ENCODE measurements at regions not wholly inside any gene's neighbourhood (a gene's known extent, or its start where the extent isn't known, plus 50 kb on each side); places are given as distances from the start of the nearest gene placed in this dataset.

- no peak overlapping the region for H3K4me3 ChIP-seq (replicated peaks in 1 of 3; ENCODE audit: insufficient read depth in 1 of 3, low read depth in 2 of 3, low read length in 3 of 3)
- no peaks in the 10 kb centered on the region for H3K36me3 ChIP-seq (replicated peaks in 1 of 2; ENCODE audit: control insufficient read depth in 1 of 2, insufficient read depth in 2 of 2, low read length in 2 of 2)
- no TSS peak for BruUV-seq (replicated peaks)
- H3K27ac ChIP-seq (ENCODE audit: extremely low read length, insufficient read depth, low read length) = no peak overlapping the region
- no peak for FAIRE-seq
- no peak for TF ChIP-seq PATZ1 (CRISPR knock-in tag; IDR thresholded peaks at IDR 0.05)
- TF ChIP-seq ZNF556 (CRISPR knock-in tag; IDR thresholded peaks at IDR 0.05; ENCODE audit: borderline replicate concordance) = no peak
- TF ChIP-seq FOXM1 (CRISPR knock-in tag; IDR thresholded peaks at IDR 0.05) = no peak
- no peak for TF ChIP-seq ZNF20 (CRISPR knock-in tag; IDR thresholded peaks at IDR 0.05)
- TF ChIP-seq GATA4 (IDR thresholded peaks at IDR 0.05; ENCODE audit: borderline replicate concordance, low read depth) = no peak
- TF ChIP-seq, protein P1, sequence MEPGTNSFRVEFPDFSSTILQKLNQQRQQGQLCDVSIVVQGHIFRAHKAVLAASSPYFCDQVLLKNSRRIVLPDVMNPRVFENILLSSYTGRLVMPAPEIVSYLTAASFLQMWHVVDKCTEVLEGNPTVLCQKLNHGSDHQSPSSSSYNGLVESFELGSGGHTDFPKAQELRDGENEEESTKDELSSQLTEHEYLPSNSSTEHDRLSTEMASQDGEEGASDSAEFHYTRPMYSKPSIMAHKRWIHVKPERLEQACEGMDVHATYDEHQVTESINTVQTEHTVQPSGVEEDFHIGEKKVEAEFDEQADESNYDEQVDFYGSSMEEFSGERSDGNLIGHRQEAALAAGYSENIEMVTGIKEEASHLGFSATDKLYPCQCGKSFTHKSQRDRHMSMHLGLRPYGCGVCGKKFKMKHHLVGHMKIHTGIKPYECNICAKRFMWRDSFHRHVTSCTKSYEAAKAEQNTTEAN (CRISPR knock-in tag; conservative IDR thresholded peaks at IDR 0.05) = no peak
- no peak for TF ChIP-seq ZNF30 (CRISPR knock-in tag; IDR thresholded peaks at IDR 0.05)
- TF ChIP-seq, protein P2, sequence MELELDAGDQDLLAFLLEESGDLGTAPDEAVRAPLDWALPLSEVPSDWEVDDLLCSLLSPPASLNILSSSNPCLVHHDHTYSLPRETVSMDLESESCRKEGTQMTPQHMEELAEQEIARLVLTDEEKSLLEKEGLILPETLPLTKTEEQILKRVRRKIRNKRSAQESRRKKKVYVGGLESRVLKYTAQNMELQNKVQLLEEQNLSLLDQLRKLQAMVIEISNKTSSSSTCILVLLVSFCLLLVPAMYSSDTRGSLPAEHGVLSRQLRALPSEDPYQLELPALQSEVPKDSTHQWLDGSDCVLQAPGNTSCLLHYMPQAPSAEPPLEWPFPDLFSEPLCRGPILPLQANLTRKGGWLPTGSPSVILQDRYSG (CRISPR knock-in tag; IDR thresholded peaks at IDR 0.05) = no peak
- no peak for TF ChIP-seq CAMTA2 (CRISPR knock-in tag; IDR thresholded peaks at IDR 0.05; ENCODE audit: borderline replicate concordance)
- TF ChIP-seq MIER3 (CRISPR knock-in tag; IDR thresholded peaks at IDR 0.05; ENCODE audit: borderline replicate concordance) = no peak
- no peak for TF ChIP-seq ZNF446 (CRISPR knock-in tag; IDR thresholded peaks at IDR 0.05)
- WGBS (ENCODE audit: low lambda C conversion rate) = 13% methylated on average over 4 of the region's 4 CpGs
- H2AFZ ChIP-seq (ENCODE audit: low read length) = no peak overlapping the region
- no peaks in the 10 kb centered on the region for H3K79me2 ChIP-seq (ENCODE audit: insufficient read depth, low read length)
- intact Hi-C loops (cut with micrococcal nuclease; ENCODE audit: unreplicated experiment) = no loop called here
- H3K4me2 ChIP-seq (ENCODE audit: low read depth, low read length) = no peak overlapping the region
- no peaks in the 10 kb centered on the region for H3K4me1 ChIP-seq (ENCODE audit: insufficient read depth, low read length)
- ChIA-PET POLR2A (no interaction called here), CTCF (ENCODE audit: low intra/inter-chr PET ratio, low total read pairs) (no interaction called here)
- H3K9me3 ChIP-seq (ENCODE audit: low read length) = peaks cover 69% of the 10 kb centered on the region
- DNase-seq (ENCODE audit: low spot score) = no peak
- ATAC-seq = no peak
- no peaks in the 10 kb centered on the region for H4K20me1 ChIP-seq (ENCODE audit: insufficient read depth, low read length)
- no peaks in the 10 kb centered on the region for H3K27me3 ChIP-seq (ENCODE audit: control insufficient read depth in 1 of 2, insufficient read depth in 2 of 2, low read length in 2 of 2)
- in situ Hi-C loops (cut with HindIII; ENCODE audit: extremely low pct_ligation_motif_present, low pct_unique_long_range_greater_than_20kb) = no loop called here
- H3K9ac ChIP-seq (ENCODE audit: insufficient read depth, low read depth, low read length) = no peak overlapping the region
These were observed 472.3 kb upstream of the VSTM2A start for GRCh38 chr7:54069843-54070242.
